ENCODE measurements at regions not wholly inside any gene's neighbourhood (a gene's known extent, or its start where the extent isn't known, plus 50 kb on each side); places are given as distances from the start of the nearest gene placed in this dataset.

GRCh38 chr16:63539276-63539675 lies 1503.0 kb upstream of the CDH8 start:
- TF ChIP-seq POLR2AphosphoS5 (IDR thresholded peaks at IDR 0.05; ENCODE audit: low read depth, low read length) (no peak), FOXP2 (optimal IDR thresholded peaks at IDR 0.05; ENCODE audit: borderline replicate concordance, extremely low read depth, extremely low read length, insufficient read depth) (no peak)

Measured in PFSK-1 (cell line).